Panc1 (cell line): ENCODE measurements at regions not wholly inside any gene's neighbourhood (a gene's known extent, or its start where the extent isn't known, plus 50 kb on each side); places are given as distances from the start of the nearest gene placed in this dataset.

Source experiments
- ATAC-seq: fragments of 200-7000 bp; cut with Tn5 transposase; 2 replicates; pipeline ENCODE4 v1.9.1; 2020; ENCODE audit warnings: mild to moderate bottlenecking, moderate library complexity
- BruUV-seq: library from RNA; stranded (reverse); fragments of 400-500 nt; replicated peaks from 2 replicates; lab custom pipeline; 2021; lab: Mats Ljungman, UMichigan
- CTCF ChIA-PET: fragments of 300-600 bp; sonication (Branson Sonifier 250); formaldehyde crosslinking; loops from one replicate; lab custom pipeline; 2022; ENCODE audit warnings: antibody characterized with exemption; lab: Charles Lee
- POLR2A ChIA-PET: fragments of 300-600 bp; sonication (Branson Sonifier 250); formaldehyde crosslinking; loops from one replicate; lab custom pipeline; 2022; ENCODE audit warnings: antibody characterized with exemption; lab: Charles Lee
- DNase-seq: peaks from one replicate; pipeline ENCODE4 v3.0.0-alpha.2; 2010; ENCODE audit warnings: low read depth, low spot score
- H3K27ac ChIP-seq: 2 replicates; pipeline ENCODE4 v1.5.1; 2011; ENCODE audit warnings: mild to moderate bottlenecking, low read length, inconsistent platforms
- H3K27me3 ChIP-seq: fragments of 200-500 bp; sonication (Bioruptor generic); 2 replicates; pipeline ENCODE4 v1.6.0; 2014; ENCODE audit warnings: low read length, inconsistent platforms; ENCODE audit not compliant: control insufficient read depth, insufficient read depth
- H3K36me3 ChIP-seq: fragments of 200-500 bp; sonication (Bioruptor generic); 2 replicates; pipeline ENCODE4 v1.5.1; 2014; ENCODE audit warnings: inconsistent platforms, mild to moderate bottlenecking, low read length, moderate library complexity; ENCODE audit not compliant: control insufficient read depth, insufficient read depth
- H3K4me1 ChIP-seq: 2 replicates; pipeline ENCODE4 v1.5.1; 2011; ENCODE audit warnings: inconsistent platforms, mild to moderate bottlenecking, low read length, moderate library complexity; ENCODE audit not compliant: control insufficient read depth, insufficient read depth
- H3K4me3 ChIP-seq, 2 experiments: 2 replicates each; pipeline ENCODE4 v1.5.1; 2011 to 2012; ENCODE audit warnings: low read depth in 2 of 2, low read length in 2 of 2, mild to moderate bottlenecking in 2 of 2, inconsistent platforms in 1 of 2, moderate library complexity in 1 of 2
- H3K9me3 ChIP-seq: fragments of 200-500 bp; sonication (Bioruptor generic); 2 replicates; pipeline ENCODE4 v1.5.1; 2014; ENCODE audit warnings: low read depth, mild to moderate bottlenecking, inconsistent platforms, low read length, moderate library complexity; ENCODE audit not compliant: control insufficient read depth, insufficient read depth
- CTCF ChIP-seq: fragments of 450-650 bp; IDR thresholded peaks from 2 replicates; pipeline ENCODE4 v1.5.1; 2017; ENCODE audit warnings: mild to moderate bottlenecking
- POLR2AphosphoS5 ChIP-seq: IDR thresholded peaks from 2 replicates; pipeline ENCODE4 v1.6.1; 2012; ENCODE audit warnings: mild to moderate bottlenecking, low read depth, low read length, moderate library complexity
- REST ChIP-seq, 2 experiments: IDR thresholded peaks; 2 replicates each; pipeline ENCODE4 v1.6.1; 2011 to 2012; ENCODE audit warnings: low read depth in 2 of 2, control low read depth in 1 of 2, low read length in 1 of 2, mild to moderate bottlenecking in 1 of 2, moderate library complexity in 1 of 2; ENCODE audit not compliant: insufficient read depth in 1 of 2
- SIN3A ChIP-seq: IDR thresholded peaks from 2 replicates; pipeline ENCODE4 v1.6.1; 2012; ENCODE audit warnings: low read depth, mild to moderate bottlenecking, low read length, moderate library complexity, borderline replicate concordance; ENCODE audit not compliant: insufficient read depth
- TCF7L2 ChIP-seq: IDR thresholded peaks from 2 replicates; pipeline ENCODE4 v1.6.1; 2011; ENCODE audit warnings: mild to moderate bottlenecking, low read depth, low read length, inconsistent platforms
- in situ Hi-C: cut with HindIII; loops from 2 replicates; pipeline ENCODE4 v1.10.0; 2016; ENCODE audit warnings: low sequenced_read_pairs, low pct_unique_long_range_greater_than_20kb
- intact Hi-C: fragments of 100-400 bp; cut with micrococcal nuclease; formaldehyde crosslinking; loops from one replicate; pipeline ENCODE4 v1.10.0; 2022; ENCODE audit not compliant: unreplicated experiment

GRCh38 chr17:54280741-54281140, 458.0 kb downstream of the KIF2B start:
- ChIA-PET CTCF (no interaction called here), POLR2A (no interaction called here)
- no TSS peak for BruUV-seq
- Histone ChIP-seq H3K4me3 (no peak overlapping the region), H3K4me1 (no peaks in the 10 kb centered on the region), H3K36me3 (no peaks in the 10 kb centered on the region), H3K27ac (no peak overlapping the region), H3K27me3 (no peaks in the 10 kb centered on the region), H3K9me3 (no peaks in the 10 kb centered on the region)
- TF ChIP-seq CTCF (no peak), SIN3A (no peak), POLR2AphosphoS5 (no peak), TCF7L2 (no peak), REST (IDR thresholded peaks at IDR 0.05; ENCODE audit: insufficient read depth in 1 of 2, low read depth in 2 of 2, low read length in 1 of 2) (no peak)
- in situ Hi-C loops (no loop called here), intact Hi-C loops (no loop called here)
- DNase-seq (no peak), ATAC-seq (no peak)

GRCh38 chr17:54282886-54283285, 460.2 kb downstream of the KIF2B start:
- POLR2A ChIA-PET: no interaction called here
- no peak overlapping the region for H3K4me3 ChIP-seq
- no peak for ATAC-seq
- no peak overlapping the region for H3K27ac ChIP-seq
- TF ChIP-seq REST (IDR thresholded peaks at IDR 0.05; ENCODE audit: insufficient read depth in 1 of 2, low read depth in 2 of 2, low read length in 1 of 2) (no peak), SIN3A (no peak), TCF7L2 (no peak), POLR2AphosphoS5 (no peak), CTCF (no peak)
- in situ Hi-C loops: no loop called here
- no peaks in the 10 kb centered on the region for H3K4me1 ChIP-seq
- intact Hi-C loops: no loop called here
- no peaks in the 10 kb centered on the region for H3K36me3 ChIP-seq
- CTCF ChIA-PET: no interaction called here
- H3K9me3 ChIP-seq: no peaks in the 10 kb centered on the region
- DNase-seq: no peak
- H3K27me3 ChIP-seq: no peaks in the 10 kb centered on the region
- no TSS peak for BruUV-seq
